Motor neuron (in vitro differentiated cells): ENCODE measurements at regions not wholly inside any gene's neighbourhood (a gene's known extent, or its start where the extent isn't known, plus 50 kb on each side); places are given as distances from the start of the nearest gene placed in this dataset.
"Not testable (repeated sequence)": the region's sequence is repeated elsewhere in the genome, so short reads cannot be mapped to it uniquely, and the experiment has no call there.

Experiments used
- ATAC-seq, 8 experiments: fragments of 200-7000 bp; cut with Tn5 transposase; replicated peaks in 6 of 8; 2 replicates each; pipeline ENCODE4 v1.8.0; 2021; ENCODE audit warnings: mild to moderate bottlenecking in 8 of 8, moderate library complexity in 8 of 8
- H3K27ac ChIP-seq, 2 donors: fragments of 250-450 bp; sonication (Bioruptor Pico); 2 replicates each; pipeline ENCODE4 v1.9.0; 2021; ENCODE audit warnings: antibody characterized with exemption in 2 of 2, mild to moderate bottlenecking in 2 of 2, moderate library complexity in 1 of 2
- H3K4me1 ChIP-seq, 2 donors: fragments of 250-450 bp; sonication (Bioruptor Pico); replicated peaks in 1 of 2; 2 replicates each; pipeline ENCODE4 v1.6.1; 2021; ENCODE audit warnings: antibody characterized with exemption in 2 of 2, mild to moderate bottlenecking in 2 of 2, moderate library complexity in 1 of 2
- H3K4me3 ChIP-seq, 5 donors: fragments of 250-450 bp; sonication (Bioruptor Pico); 2 replicates each; pipeline ENCODE4 v1.9.0; 2021; ENCODE audit warnings: antibody characterized with exemption in 5 of 5, mild to moderate bottlenecking in 5 of 5, moderate library complexity in 4 of 5
- WGBS, 10 experiments: fragments of 450-650 bp; shearing (Covaris generic); methylation state at CpG; one replicate each; pipeline ENCODE4 v1.0.0; 2022; 5-methylcytosine and 5-hydroxymethylcytosine counted together
- in situ Hi-C, 9 experiments: fragments of 400-800 bp; cut with MboI; loops; one replicate each; pipeline ENCODE4 v1.15.0; 2021; ENCODE audit warnings: low sequenced_read_pairs in 9 of 9, low pct_unique_long_range_greater_than_20kb in 2 of 9; ENCODE audit not compliant: unreplicated experiment in 9 of 9

GRCh38 chr17:65305778-65306177, 168.6 kb downstream of the RGS9 start:
- no peak for ATAC-seq
- in situ Hi-C loops = no loop called here
- WGBS, 10 experiments = 80 to 100% (median 100%) methylated on average over 1 of the region's 1 CpG; no CpG with 5 or more reads in 5 of the 10 experiments

DNA sequence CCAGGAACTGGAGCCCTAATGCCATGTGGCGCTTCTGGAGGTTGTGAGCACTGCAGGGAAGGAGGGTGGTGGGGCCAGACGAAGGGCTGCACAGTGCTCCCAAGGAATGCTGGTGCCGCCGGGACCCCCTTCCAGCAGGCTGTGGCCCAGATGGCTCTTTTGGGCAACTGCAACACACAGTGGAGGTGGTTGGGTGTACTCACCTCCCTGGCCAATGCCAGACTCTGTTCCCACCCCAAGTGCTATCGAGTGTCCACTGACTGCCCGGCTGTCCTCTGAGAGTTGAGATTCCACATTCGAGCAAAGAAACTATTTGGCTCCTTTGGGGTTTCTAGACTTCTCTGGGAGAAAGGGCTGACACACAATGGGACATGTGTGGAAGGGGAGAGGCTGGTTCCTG, 167.9 kb downstream of the RGS9 start:
- ATAC-seq = no peak
- Histone ChIP-seq H3K4me1 (no peaks in the 10 kb centered on the region), H3K27ac (no peak overlapping the region), H3K4me3 (no peak overlapping the region)
- WGBS, 10 experiments = 80 to 100% (median 83%) methylated on average over 1 to 3 of the region's 7 CpGs; no CpG with 5 or more reads in 6 of the 10 experiments
- in situ Hi-C loops = no loop called here

More at GRCh38 chr17:65305778-65306177, 168.6 kb downstream of the RGS9 start:
- Histone ChIP-seq H3K4me1 (no peaks in the 10 kb centered on the region), H3K27ac (no peak overlapping the region), H3K4me3 (no peak overlapping the region)

GRCh38 chr17:65301882-65302281, 164.7 kb downstream of the RGS9 start:
- H3K4me1 ChIP-seq, ATAC-seq, H3K4me3 ChIP-seq, H3K27ac ChIP-seq, in situ Hi-C loops: not testable (repeated sequence)
- 14 to 100% (median 76%) methylated on average over 1 to 4 of the region's 4 CpGs for WGBS, 10 experiments

DNA sequence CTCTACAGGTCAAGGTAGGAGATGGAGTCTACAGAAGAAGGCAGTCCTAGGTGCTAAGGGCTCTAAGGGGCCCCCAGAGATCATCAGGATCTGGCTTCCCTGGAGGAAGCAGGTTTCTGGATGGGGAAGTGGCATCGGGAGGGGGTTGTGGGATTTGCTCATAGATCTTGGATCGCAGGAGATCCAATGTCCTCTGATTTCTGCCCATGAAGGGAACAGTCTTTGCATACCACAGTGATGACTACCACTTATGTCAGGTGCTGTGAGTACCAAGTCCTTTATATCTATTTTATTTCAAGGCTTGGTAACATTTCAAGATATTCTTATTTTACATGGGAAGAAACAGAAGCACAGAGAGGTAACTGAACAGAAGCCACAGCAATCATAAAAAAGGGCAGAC, 164.0 kb downstream of the RGS9 start:
- H3K27ac ChIP-seq = no peak overlapping the region
- H3K4me3 ChIP-seq = no peak overlapping the region
- H3K4me1 ChIP-seq = no peaks in the 10 kb centered on the region
- ATAC-seq = no peak
- WGBS, 10 experiments = 84 to 100% (median 100%) methylated on average over 1 to 2 of the region's 2 CpGs; no CpG with 5 or more reads in 6 of the 10 experiments
- in situ Hi-C loops = no loop called here

DNA sequence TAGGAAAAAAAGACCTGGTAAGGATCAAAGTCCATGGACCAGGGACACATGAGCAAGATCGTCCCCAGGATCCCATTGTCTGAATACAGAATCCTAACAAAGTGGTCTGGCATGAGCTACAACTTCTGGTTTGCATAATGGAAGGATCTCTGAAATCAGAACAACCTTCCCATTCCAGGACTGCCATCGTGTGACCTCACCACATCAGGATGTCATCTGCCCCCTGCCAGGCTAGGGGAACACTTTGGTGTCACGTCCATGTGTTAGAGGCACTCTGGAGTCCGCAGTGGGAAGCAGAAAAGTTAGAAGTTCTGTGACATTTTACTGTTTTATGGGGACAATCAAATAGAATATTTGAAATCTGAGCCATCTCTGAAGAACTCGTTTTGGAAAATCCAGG, 160.7 kb downstream of the RGS9 start:
- ATAC-seq = no peak
- Histone ChIP-seq H3K4me1 (no peaks in the 10 kb centered on the region), H3K27ac (no peak overlapping the region), H3K4me3 (no peak overlapping the region)
- in situ Hi-C loops = loop anchor here in 7 of 9 experiments (5.0 to 25.0 kb wide), 4 partner anchors 249 to 864 kb away; partner anchors contain the start of gene AXIN2 (in 3 of the 7)
- WGBS, 10 experiments = 7 to 100% (median 75%) methylated on average over 1 to 5 of the region's 5 CpGs; no CpG with 5 or more reads in 4 of the 10 experiments

- in situ Hi-C loops = loop anchor here in 7 of 9 experiments (5.0 to 25.0 kb wide), 4 partner anchors 250 to 865 kb away; partner anchors contain the start of gene AXIN2 (in 3 of the 7)
Measured at GRCh38 chr17:65297384-65297783, 160.2 kb downstream of the RGS9 start.

GRCh38 chr17:65294181-65294719, 157.1 kb downstream of the RGS9 start:
- H3K4me1 ChIP-seq = no peaks in the 10 kb centered on the region
- 0 to 50% (median 13%) methylated on average over 1 to 6 of the region's 10 CpGs; no CpG with 5 or more reads in 2 of the 10 experiments for WGBS, 10 experiments
- ATAC-seq = peak; percentile 85 to 100 (median 94)
- no peak overlapping the region for H3K27ac ChIP-seq
- no peak overlapping the region for H3K4me3 ChIP-seq
- in situ Hi-C loops = loop anchor here in 7 of 9 experiments (25.0 kb wide), 3 partner anchors 268 to 868 kb away; partner anchors contain the start of gene AXIN2 (in 3 of the 7)

More at GRCh38 chr17:65297384-65297783, 160.2 kb downstream of the RGS9 start:
- Histone ChIP-seq H3K27ac (no peak overlapping the region), H3K4me1 (no peaks in the 10 kb centered on the region), H3K4me3 (no peak overlapping the region)
- ATAC-seq = peak in 2 of 8 experiments; percentile 50 to 75
- 0 to 100% (median 35%) methylated on average over 1 to 2 of the region's 2 CpGs; no CpG with 5 or more reads in 2 of the 10 experiments for WGBS, 10 experiments

DNA sequence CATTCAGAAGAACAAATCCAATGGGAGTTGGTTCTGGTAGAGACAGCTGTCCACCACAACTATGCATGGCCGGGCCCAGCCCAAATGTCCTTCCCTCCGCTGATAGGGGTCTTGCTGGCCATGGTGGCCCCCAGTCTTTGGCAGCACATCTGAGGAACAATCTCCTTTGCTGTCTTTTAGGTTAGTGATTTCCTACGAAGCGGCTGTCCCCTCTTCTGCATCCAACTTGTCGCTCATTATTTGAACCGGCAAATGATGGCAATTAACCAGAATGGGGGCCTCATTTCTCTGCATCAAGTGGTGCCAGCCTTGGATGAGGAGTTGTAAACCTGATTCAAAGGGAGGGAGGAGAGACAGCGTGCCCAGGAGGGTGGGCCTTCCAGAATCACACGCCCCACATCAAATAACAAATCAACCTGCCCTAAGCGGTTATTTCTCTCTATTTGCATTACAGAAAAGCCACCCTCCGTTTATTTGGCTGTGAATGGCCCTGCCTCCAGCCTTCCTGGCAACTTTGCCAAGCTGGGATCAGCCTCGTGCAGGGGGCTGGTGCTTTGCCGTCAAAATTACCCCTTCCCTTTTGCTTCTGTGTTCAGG, 156.5 kb downstream of the RGS9 start:
- no peak overlapping the region for H3K27ac ChIP-seq
- no peaks in the 10 kb centered on the region for H3K4me1 ChIP-seq
- in situ Hi-C loops = loop anchor here in 7 of 9 experiments (25.0 kb wide), 3 partner anchors 269 to 869 kb away; partner anchors contain the start of gene AXIN2 (in 3 of the 7)
- H3K4me3 ChIP-seq = no peak overlapping the region
- 0 to 97% (median 85%) methylated on average over 1 to 9 of the region's 12 CpGs; no CpG with 5 or more reads in 1 of the 10 experiments for WGBS, 10 experiments
- ATAC-seq = peak in 4 of 8 experiments; percentile 10 to 28 (median 22)

- WGBS, 10 experiments = 5 to 100% (median 83%) methylated on average over 2 to 10 of the region's 11 CpGs; no CpG with 5 or more reads in 1 of the 10 experiments
- in situ Hi-C loops = loop anchor here in 7 of 9 experiments (25.0 kb wide), 3 partner anchors 270 to 870 kb away; partner anchors contain the start of gene AXIN2 (in 3 of the 7)
- Histone ChIP-seq H3K4me1 (no peaks in the 10 kb centered on the region), H3K4me3 (no peak overlapping the region), H3K27ac (no peak overlapping the region)
- ATAC-seq = no peak
Measured at GRCh38 chr17:65292430-65292829, 155.3 kb downstream of the RGS9 start.

- in situ Hi-C loops = loop anchor here in 7 of 9 experiments (25.0 kb wide), 3 partner anchors 271 to 871 kb away; partner anchors contain the start of gene AXIN2 (in 3 of the 7)
Measured at GRCh38 chr17:65291301-65291700, 154.1 kb downstream of the RGS9 start.

GRCh38 chr17:65290616-65291015, 153.4 kb downstream of the RGS9 start:
- no peak overlapping the region for H3K27ac ChIP-seq
- WGBS, 10 experiments = 40 to 100% (median 80%) methylated on average over 1 to 5 of the region's 8 CpGs; no CpG with 5 or more reads in 3 of the 10 experiments
- no peaks in the 10 kb centered on the region for H3K4me1 ChIP-seq
- no peak overlapping the region for H3K4me3 ChIP-seq
- no peak for ATAC-seq
- in situ Hi-C loops = loop anchor here in 7 of 9 experiments (25.0 kb wide), 3 partner anchors 272 to 872 kb away; partner anchors contain the start of gene AXIN2 (in 3 of the 7)

More at GRCh38 chr17:65291301-65291700, 154.1 kb downstream of the RGS9 start:
- WGBS, 10 experiments = 62 to 100% (median 89%) methylated on average over 1 to 7 of the region's 7 CpGs
- H3K4me3 ChIP-seq, H3K27ac ChIP-seq, ATAC-seq, H3K4me1 ChIP-seq: not testable (repeated sequence)

DNA sequence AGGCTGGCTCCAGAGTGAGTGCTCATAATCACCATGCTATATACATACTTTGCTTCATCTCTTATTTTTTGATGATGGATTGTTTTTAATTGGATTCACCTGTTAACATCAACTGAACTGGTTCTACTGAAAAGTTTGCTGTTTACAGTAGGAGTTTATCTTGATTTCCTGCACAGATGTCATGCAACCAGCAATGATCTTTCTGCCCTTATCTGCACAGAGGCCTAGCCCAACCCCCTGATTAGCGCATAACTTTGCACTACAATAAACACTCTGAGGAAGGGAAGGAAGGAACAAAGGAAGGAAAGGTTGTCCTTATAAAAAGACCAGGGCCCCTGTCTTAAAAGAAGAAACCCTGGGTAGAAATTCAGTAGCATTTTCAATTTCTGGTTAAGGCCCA, 152.9 kb downstream of the RGS9 start:
- in situ Hi-C loops = loop anchor here in 7 of 9 experiments (25.0 kb wide), 3 partner anchors 272 to 872 kb away; partner anchors contain the start of gene AXIN2 (in 3 of the 7)
- H3K4me3 ChIP-seq = no peak overlapping the region
- H3K27ac ChIP-seq = no peak overlapping the region
- 44 to 100% (median 93%) methylated on average over 1 of the region's 1 CpG; no CpG with 5 or more reads in 4 of the 10 experiments for WGBS, 10 experiments
- H3K4me1 ChIP-seq = no peaks in the 10 kb centered on the region
- no peak for ATAC-seq

DNA sequence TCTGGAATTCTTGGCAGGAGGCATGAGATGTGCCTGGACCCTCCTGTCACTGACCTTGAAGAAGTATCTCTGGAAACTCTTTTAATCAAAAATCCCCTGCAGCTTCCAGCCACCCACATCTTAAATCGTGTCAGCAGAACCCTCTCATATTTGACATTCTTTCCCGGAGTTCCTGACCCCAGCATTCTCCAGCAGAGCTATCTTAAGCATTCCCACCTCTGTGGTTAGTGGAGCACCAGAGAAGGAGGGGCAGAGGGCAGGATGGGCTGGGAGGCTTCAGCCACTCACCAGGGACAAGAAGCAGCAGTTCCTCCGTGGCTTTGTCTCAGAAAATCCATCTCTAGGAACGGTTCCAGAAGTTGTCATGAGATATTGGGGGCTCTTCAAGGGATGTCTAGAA, 149.9 kb downstream of the RGS9 start:
- peak in 1 of 8 experiments; percentile 32 for ATAC-seq
- Histone ChIP-seq H3K4me3 (no peak overlapping the region), H3K27ac (no peak overlapping the region), H3K4me1 (no peaks in the 10 kb centered on the region)
- WGBS, 10 experiments = 8 to 60% (median 17%) methylated on average over 1 to 2 of the region's 4 CpGs; no CpG with 5 or more reads in 7 of the 10 experiments
- in situ Hi-C loops = loop anchor here in 7 of 9 experiments (25.0 kb wide), 3 partner anchors 275 to 875 kb away; partner anchors contain the start of gene AXIN2 (in 3 of the 7)
